ELR (cell line): ENCODE measurements at regions not wholly inside any gene's neighbourhood (a gene's known extent, or its start where the extent isn't known, plus 50 kb on each side); places are given as distances from the start of the nearest gene placed in this dataset.

Experiments used
- DNase-seq: peaks from one replicate; pipeline ENCODE4 v3.0.0-alpha.2; 2015; ENCODE audit warnings: low read depth

- DNase-seq = no peak
These were observed 73.9 kb downstream of the TEX29 start for GRCh38 chr13:111394211-111394922.

GRCh38 chr13:111395511-111396393, 75.3 kb downstream of the TEX29 start:
- DNase-seq = no peak

DNA sequence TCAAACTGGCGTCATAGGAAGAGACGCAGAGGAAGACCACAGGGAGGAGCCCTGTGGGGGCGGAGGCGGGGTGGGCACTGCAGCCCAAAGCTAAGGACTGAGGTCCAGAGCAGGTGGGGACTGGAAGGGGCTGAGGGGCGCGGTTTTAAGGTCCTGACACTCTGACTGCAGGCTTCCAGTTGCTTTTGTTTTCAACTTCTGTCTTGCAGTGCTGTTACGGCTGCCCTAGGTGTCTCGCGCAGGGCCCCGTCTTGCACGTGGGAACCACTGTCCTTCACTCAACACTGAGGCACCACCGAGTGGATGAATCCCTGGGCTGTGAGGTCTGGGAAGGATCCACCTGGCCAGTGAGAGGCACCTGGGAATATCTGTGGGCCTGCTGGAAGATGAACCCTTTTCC, 76.0 kb downstream of the TEX29 start:
- no peak for DNase-seq

DNA sequence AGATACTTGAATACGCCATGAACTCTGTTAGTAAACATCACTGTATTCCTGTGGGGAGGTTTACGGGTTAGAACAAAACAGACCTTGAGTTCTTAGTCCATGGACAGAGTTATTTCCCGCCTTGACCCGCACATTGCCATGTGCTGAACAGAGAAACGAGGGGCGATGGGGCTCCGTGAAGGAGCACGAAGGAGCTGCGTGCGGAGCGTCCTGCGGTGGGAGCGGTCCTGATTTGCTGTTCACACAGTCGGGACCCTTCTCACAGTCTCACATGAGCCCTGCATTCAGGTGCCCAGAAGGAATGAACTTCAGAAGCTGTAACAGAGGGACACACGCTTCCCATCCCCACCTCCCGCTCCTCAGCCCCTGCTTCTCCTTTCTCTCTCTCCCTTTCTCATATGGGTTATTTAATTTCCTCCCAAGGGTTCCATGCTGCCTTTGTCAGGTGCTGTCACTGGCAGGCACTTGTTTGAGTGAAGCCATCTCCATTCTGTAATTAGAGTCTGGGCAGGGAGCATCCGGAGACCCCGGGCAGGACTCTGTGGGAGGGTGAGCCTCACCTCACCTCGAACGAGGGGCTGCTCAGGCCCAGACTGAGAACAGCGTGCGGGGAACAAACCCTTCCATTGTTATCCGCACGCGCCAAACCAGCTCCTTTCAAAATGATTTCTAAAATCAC, 76.9 kb downstream of the TEX29 start:
- DNase-seq = no peak

DNA sequence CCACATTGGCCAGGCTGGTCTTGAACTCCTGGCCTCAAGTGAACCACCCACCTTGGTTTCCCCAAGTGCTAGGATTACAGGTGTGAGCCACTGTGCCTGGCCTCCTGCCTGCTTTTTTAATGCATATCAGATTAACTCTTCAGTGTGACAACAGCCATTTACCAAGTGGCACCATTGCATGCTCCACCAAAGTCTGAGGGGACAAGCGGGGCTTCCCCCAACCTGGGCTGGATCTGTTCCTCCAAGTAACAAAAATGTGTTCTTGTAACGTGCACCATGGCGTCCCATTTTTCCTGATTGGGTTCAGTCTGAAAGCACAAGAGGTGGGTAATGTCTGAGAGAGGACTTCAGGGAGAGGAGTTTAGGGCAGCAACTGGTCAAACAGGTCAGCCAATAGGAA, 77.8 kb downstream of the TEX29 start:
- no peak for DNase-seq

DNA sequence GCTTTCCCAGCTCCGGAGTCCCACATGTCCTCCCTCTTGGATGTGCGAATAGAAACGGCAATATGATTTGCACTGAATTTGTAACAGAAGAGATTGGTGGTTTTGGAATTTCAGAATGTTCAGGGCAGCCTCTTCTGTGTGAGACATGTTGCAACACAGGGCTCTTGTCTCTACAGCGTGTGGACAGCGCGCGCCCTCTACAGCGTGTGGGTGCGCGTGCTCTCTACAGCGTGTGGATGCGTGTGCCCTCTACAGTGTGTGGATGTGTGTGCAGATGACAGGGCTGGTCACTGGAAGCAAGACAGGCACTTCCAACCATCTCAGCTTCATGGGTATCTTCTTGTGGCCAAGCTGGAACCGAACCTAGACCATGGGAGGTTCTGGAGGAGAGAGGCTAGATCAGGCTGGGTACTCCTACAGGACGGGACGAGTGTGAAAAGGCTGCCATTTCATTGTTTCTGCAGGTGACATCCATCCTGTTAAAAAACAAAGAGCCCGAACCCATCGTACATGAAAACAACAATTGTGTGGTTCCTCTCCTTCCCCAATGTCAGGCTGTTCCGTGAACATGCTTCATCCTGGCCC, 78.4 kb downstream of the TEX29 start:
- no peak for DNase-seq

DNA sequence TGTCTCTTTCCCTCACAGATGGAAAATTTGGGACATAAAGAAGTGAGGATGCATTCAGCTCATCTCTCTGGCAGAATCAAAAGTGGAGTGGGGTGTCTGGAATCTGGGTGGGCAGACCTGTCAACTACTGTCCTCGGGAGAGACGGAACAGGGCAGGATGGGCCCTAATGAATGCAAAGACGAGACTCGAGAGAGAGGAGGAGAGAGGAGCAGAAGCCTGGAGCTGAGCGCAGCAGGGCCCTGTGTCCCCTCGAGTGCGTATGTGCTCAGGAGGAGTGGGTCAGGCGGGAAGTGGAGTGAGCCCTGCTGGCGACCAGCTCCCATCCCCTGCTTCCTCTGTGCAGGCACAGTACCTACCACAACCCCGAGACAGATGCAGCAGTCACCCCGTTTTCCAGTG, 78.9 kb downstream of the TEX29 start:
- DNase-seq = no peak

GRCh38 chr13:111399776-111400538, 79.5 kb downstream of the TEX29 start:
- no peak for DNase-seq

GRCh38 chr13:111401151-111401550, 80.7 kb downstream of the TEX29 start:
- no peak for DNase-seq

DNA sequence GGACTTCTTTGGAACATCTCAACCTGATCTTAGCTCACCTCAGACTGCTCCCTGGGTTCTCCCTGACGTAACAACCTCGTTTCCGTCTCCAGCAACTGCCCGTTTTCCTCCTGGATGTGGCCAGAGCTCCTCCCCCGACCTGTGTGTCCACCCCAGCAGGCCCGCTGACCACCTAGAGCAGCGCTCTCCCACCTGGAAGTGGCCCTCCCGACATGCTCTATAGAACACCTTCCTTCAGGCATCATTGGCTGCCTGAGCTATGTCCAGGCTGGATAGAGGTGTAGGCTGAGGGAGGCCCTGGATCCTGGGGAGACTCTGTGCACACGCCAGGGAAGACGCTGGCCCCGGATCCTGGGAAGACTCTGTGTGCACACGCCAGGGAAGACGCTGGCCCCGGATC, 81.3 kb downstream of the TEX29 start:
- no peak for DNase-seq

DNA sequence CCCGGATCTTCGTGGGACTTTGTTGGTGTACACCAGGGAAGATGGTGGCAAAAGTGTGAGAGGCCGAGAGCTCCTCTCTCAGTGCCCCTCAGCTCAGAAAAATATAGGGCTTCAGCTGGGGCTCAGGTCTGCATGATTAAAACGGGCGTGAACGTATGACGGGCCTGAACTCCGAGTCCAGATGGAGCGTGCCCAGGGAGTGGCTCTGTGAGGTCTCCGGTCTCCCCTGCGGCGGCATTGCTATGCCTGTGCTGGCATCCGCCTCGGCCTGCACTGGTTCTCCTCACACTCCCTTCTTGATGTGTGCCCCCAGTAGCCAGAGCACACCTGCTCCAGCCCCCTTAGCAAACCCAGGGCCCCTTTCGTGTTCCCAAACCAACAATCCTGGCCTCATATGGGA, 82.0 kb downstream of the TEX29 start:
- no peak for DNase-seq

DNA sequence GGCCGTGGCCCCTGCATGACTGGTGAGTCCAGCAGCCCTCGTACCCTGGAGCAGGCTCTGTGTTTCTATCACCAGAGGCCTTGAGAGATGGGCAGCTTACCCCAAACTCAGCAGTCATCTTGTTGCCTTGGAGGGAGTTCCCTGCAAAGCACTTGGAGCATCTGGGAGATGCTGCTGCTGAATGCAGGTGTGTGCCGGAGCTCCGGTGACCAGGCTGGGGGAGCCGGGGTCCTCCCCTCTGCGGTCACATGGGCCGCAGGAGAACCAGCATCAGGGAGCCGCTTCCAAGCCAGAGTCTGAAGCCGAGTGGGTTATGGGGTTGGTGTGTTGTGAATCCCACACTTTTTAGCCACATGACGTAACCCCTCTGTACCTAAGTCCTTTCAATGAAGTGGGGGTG, 82.8 kb downstream of the TEX29 start:
- no peak for DNase-seq

DNA sequence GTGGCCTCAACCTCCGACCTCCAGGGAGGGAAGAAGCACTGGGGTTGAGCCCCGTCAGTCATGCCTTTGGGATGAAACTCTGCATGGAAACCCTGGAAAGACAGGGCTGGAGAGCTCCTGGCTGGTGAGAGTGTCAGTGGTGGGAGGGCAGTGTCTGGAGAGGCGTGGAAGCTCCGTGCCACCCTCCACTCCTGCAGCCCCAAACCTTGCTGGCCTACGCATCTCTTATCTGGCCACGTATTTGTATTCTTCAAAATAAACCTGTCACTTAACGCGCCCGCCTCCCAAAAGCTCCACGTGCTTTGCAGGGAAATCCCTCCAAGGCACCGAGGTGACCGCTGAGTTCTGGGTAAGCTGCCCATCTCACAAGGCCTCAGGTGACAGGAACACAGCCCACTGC, 84.3 kb downstream of the TEX29 start:
- DNase-seq = no peak

DNA sequence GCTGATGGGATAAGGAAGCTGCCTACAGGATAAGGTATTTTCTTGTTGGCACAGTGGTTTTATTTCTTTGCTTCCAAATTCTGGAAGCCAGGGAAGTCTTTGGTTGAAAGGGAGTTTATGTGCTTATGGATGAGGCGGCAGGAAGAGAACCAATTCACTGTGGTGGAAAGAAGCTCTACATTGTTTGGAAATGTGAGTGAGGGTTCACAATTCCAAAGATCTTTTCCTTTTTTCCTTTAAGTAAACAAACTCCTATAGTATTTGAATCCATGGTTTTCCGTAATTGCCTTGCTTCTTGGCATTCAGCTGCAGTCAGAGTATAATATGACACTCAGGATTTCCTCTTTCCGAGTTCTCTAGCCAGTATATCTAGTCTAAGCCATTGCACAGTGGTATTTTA, 86.2 kb downstream of the TEX29 start:
- DNase-seq = no peak

- DNase-seq = no peak
These were observed 87.1 kb downstream of the TEX29 start for GRCh38 chr13:111407381-111408131.

DNA sequence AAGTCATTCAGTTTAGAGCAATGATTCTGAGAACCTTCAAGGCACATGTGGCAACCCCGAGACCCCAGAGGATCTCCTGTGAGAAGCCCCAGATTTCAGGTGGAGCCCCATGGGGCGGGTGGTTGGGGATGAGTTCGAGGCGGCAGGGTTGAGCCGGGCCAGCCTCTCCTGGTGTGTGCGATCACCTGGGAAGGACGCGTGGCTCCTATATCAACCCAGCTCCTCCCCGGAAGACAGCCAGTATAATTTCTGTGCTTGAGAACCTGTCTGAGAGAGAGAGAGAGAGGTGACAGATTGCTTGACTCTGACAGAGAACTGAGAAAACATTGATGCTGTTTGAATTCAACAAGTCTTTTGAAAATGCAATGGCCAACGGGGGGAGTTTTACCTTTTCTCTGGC, 89.0 kb downstream of the TEX29 start:
- DNase-seq = no peak

DNA sequence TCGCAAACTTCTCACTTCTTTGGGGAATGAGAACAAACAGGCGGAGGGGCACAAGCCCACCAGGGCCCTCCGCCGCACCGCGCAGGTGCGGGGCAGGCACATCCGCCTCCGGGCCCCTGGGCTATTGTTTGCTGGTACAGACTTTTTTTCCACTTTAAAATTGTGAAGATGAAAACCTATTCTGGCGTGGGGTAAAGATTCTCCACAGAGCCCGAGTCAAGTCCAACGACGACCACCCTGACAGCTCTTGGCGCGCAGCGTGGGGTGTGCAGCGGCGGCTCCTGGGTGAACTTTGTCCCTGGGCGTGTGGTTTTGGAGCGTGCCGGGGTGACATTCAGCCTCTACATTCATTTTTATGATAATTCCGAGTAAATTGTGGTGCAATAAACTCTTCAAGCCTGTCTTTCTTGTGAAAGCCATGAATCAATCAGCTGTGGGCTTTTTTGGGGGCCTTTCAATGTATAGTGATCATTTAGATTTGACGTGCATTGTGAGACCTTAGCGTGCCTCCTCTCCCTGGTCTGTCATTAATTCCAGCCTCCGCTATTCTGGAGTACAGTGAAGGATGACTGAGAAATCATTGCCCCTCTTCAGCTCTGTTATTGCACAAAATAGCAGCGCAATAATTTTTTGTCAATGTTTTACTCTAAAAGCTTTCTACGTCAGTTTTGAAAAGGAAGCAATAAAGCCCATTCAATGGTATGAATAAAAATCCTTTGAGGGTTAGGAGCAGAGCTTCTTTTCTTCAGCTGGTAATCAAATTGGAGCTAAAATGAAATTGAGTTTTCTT, 90.0 kb downstream of the TEX29 start:
- no peak for DNase-seq

DNA sequence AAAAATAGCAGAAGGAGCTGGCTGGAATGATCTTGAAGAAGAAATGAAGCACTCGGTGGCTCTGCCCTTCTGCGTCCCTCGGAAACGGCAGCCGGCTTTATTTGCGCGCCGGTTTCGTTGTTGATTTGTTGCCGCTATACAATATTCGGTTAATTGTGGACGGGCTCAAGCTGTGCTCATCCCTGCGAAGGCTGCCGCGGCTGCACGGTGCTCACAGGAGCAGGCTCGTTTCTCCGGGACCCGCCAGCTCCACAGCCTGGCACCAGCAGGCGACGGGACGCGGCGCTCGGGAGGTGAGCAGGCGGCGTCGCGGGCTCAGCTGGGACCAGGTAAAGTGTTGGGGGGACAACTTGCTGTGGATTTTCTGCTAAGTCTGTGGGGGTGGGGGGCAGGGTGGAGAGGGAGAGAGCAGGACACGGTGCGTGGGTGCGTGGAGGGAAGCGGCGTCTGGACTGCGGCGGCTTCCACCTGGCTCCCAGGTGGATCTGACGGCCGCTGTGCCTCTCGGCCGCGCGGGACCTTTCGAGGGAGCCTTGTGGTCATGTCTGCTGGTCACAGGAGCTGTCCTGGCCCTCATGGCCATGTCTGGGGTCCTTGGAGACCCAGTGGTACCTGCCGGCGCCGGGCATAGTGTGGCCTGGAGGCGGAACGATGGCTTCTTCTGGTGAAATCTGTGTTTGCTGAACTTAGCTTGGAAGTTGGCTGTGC, 90.9 kb downstream of the TEX29 start:
- DNase-seq = no peak

DNA sequence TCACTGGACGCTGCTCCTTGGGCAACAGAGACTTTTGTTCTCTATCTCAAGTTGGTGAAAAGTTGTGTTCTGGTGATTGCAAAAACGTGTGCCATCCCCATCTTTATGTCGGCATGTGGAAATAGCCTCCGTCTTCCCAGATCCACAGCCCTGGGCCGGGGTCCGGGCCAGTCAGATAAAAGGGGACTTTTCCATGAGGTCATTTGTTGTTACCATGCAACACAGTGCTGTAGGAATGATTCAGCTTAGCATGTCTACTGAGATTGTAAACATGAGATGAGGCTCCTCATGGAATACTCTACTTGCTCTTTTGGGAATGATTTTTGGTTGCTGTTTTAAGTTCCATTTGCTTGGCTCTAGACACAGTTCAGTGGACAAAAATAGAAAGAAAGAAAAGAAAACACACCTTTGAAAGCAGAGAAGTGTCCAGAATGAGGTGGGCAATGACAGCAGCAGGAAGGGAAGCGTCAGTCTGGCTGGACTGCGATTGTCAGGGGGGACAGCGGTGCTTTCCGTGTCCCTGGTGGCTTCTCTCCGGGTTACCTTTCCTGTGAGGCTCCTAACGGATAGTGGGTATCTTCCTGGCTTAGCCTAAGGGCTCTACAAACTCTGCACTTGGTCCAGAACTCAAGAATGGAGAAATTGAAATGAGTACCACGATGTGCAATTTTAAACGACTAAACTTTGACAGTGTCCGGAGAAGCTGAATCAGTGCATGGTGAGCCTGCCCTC, 91.6 kb downstream of the TEX29 start:
- DNase-seq = no peak
